ENCODE measurements at regions not wholly inside any gene's neighbourhood (a gene's known extent, or its start where the extent isn't known, plus 50 kb on each side); places are given as distances from the start of the nearest gene placed in this dataset.

DNA sequence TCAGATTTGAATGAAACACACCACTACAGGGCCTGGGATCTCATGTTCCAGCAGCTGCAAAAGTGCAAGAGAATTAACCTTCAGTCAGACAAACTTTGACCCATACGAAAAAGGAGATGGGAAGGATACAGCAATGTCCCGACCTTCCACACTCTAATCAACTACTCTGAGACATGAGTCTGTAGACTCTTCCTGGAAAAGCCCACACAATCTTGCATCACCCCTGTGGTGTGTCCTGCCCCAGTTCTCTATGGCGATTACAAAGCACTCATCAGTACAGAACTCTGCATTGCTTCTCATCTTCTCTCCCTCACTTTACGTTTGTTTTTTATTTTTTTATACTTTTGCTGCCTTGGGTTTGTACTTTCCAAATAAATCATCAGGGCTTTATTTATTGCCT is 241.0 kb upstream of the KIF2A start:
- Histone ChIP-seq H3K27ac (no peak overlapping the region), H3K9me2 (ENCODE audit: insufficient read depth) (no peaks in the 10 kb centered on the region), H3K79me2 (ENCODE audit: low read depth) (no peaks in the 10 kb centered on the region), H4K20me1 (ENCODE audit: insufficient read depth) (no peaks in the 10 kb centered on the region), H3K4me2 (no peak overlapping the region), H3F3A (ENCODE audit: insufficient read depth, low read depth) (no peaks in the 10 kb centered on the region), H3K27me3 (ENCODE audit: insufficient read depth, low read depth) (peaks cover 9% of the 10 kb centered on the region; the same call in 1 of the 2 replicates), H3K4me3 (no peak overlapping the region), H3K36me3 (ENCODE audit: low read depth) (no peaks in the 10 kb centered on the region), H2AFZ (no peak overlapping the region), H3K9me3 (ENCODE audit: insufficient read depth, low read depth) (no peaks in the 10 kb centered on the region), H3K4me1 (replicated peaks; ENCODE audit: insufficient read depth) (no peaks in the 10 kb centered on the region)
- DNase-seq = no peak
- intact Hi-C loops (cut with micrococcal nuclease; ENCODE audit: unreplicated experiment) = no loop called here
- CTCF ChIA-PET = no interaction called here
- BruUV-seq (replicated peaks) = no TSS peak
- POLR2A ChIA-PET (ENCODE audit: unreplicated experiment) = no interaction called here
- no peak for TF ChIP-seq EZH2 (IDR thresholded peaks at IDR 0.05; ENCODE audit: low read depth)
- TF ChIP-seq, protein P1, sequence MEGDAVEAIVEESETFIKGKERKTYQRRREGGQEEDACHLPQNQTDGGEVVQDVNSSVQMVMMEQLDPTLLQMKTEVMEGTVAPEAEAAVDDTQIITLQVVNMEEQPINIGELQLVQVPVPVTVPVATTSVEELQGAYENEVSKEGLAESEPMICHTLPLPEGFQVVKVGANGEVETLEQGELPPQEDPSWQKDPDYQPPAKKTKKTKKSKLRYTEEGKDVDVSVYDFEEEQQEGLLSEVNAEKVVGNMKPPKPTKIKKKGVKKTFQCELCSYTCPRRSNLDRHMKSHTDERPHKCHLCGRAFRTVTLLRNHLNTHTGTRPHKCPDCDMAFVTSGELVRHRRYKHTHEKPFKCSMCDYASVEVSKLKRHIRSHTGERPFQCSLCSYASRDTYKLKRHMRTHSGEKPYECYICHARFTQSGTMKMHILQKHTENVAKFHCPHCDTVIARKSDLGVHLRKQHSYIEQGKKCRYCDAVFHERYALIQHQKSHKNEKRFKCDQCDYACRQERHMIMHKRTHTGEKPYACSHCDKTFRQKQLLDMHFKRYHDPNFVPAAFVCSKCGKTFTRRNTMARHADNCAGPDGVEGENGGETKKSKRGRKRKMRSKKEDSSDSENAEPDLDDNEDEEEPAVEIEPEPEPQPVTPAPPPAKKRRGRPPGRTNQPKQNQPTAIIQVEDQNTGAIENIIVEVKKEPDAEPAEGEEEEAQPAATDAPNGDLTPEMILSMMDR (conservative IDR thresholded peaks at IDR 0.05) = no peak

DNA sequence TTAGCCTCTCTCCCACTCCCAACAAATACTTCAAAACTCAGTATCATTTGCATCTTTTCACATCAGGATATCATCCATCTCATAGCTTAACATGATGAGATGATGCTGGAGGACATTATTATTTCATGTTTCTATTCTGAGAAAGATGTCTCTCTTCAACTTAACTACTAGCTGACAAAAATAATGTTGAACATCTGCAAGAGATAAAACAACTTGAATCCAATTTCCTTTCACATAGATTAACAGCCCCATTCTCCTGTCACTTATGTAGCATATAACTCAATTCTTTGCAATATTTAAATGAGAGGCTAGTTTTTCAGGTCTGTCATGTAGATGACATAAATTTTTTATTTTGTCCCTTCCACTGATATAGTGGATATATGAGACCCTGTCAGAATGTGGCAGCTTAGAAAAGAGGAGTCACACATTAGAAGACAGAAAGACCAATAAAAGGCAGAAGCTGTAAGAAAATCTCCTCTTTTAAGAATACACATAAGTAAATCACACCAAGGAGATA is 239.2 kb upstream of the KIF2A start:
- no peak overlapping the region for H2AFZ ChIP-seq
- H3K4me1 ChIP-seq (replicated peaks; ENCODE audit: insufficient read depth) = no peaks in the 10 kb centered on the region
- no peaks in the 10 kb centered on the region for H4K20me1 ChIP-seq (ENCODE audit: insufficient read depth)
- intact Hi-C loops (cut with micrococcal nuclease; ENCODE audit: unreplicated experiment) = no loop called here
- no peak for DNase-seq
- BruUV-seq (replicated peaks) = no TSS peak
- POLR2A ChIA-PET (ENCODE audit: unreplicated experiment) = no interaction called here
- no peaks in the 10 kb centered on the region for H3K79me2 ChIP-seq (ENCODE audit: low read depth)
- H3K9me3 ChIP-seq (ENCODE audit: insufficient read depth, low read depth) = no peaks in the 10 kb centered on the region
- TF ChIP-seq, protein P1 (conservative IDR thresholded peaks at IDR 0.05) = no peak
- no peak for TF ChIP-seq EZH2 (IDR thresholded peaks at IDR 0.05; ENCODE audit: low read depth)
- H3K36me3 ChIP-seq (ENCODE audit: low read depth) = no peaks in the 10 kb centered on the region
- H3K4me3 ChIP-seq = no peak overlapping the region
- CTCF ChIA-PET = no interaction called here
- H3K27me3 ChIP-seq (ENCODE audit: insufficient read depth, low read depth) = peaks cover 26% of the 10 kb centered on the region; the same call in 1 of the 2 replicates
- no peaks in the 10 kb centered on the region for H3F3A ChIP-seq (ENCODE audit: insufficient read depth, low read depth)
- H3K4me2 ChIP-seq = no peak overlapping the region
- no peak overlapping the region for H3K27ac ChIP-seq
- no peaks in the 10 kb centered on the region for H3K9me2 ChIP-seq (ENCODE audit: insufficient read depth)

DNA sequence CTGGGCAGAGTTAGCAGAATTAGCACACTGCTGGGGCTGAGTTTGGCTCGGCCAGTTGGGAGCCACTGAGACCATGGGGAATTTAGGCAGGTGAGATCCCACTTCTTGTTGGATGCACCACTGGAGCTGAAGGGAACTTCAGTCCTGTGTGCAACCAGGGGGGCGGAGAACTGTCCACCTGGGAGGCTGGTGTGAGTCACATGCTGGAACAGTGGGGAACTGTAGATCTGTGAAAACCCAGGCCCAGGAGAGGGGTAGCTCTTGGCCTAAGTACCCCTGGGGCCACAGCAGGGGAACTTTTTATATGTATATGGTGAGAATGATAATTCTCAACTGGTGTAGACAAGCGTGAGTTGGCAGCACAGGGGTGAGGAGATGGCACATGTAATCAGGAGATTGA is 237.5 kb upstream of the KIF2A start:
- CTCF ChIA-PET = no interaction called here
- H3K9me3 ChIP-seq (ENCODE audit: insufficient read depth, low read depth) = no peaks in the 10 kb centered on the region
- H3F3A ChIP-seq (ENCODE audit: insufficient read depth, low read depth) = no peaks in the 10 kb centered on the region
- intact Hi-C loops (cut with micrococcal nuclease; ENCODE audit: unreplicated experiment) = no loop called here
- H3K4me2 ChIP-seq = no peak overlapping the region
- BruUV-seq (replicated peaks) = no TSS peak
- no peak overlapping the region for H2AFZ ChIP-seq
- H4K20me1 ChIP-seq (ENCODE audit: insufficient read depth) = no peaks in the 10 kb centered on the region
- no peak for TF ChIP-seq EZH2 (IDR thresholded peaks at IDR 0.05; ENCODE audit: low read depth)
- TF ChIP-seq, protein P1 (conservative IDR thresholded peaks at IDR 0.05) = no peak
- H3K36me3 ChIP-seq (ENCODE audit: low read depth) = no peaks in the 10 kb centered on the region
- peaks cover 38% of the 10 kb centered on the region for H3K27me3 ChIP-seq (ENCODE audit: insufficient read depth, low read depth)
- no peak overlapping the region for H3K27ac ChIP-seq
- H3K79me2 ChIP-seq (ENCODE audit: low read depth) = no peaks in the 10 kb centered on the region
- no peak for DNase-seq
- H3K4me3 ChIP-seq = no peak overlapping the region
- POLR2A ChIA-PET (ENCODE audit: unreplicated experiment) = no interaction called here
- no peaks in the 10 kb centered on the region for H3K9me2 ChIP-seq (ENCODE audit: insufficient read depth)
- no peaks in the 10 kb centered on the region for H3K4me1 ChIP-seq (replicated peaks; ENCODE audit: insufficient read depth)
